ENCODE measurements at regions not wholly inside any gene's neighbourhood (a gene's known extent, or its start where the extent isn't known, plus 50 kb on each side); places are given as distances from the start of the nearest gene placed in this dataset.

GRCh38 chr4:144582105-144582850 lies 63.7 kb upstream of the HHIP start:
- no peak for DNase-seq
- Histone ChIP-seq H3K36me3 (ENCODE audit: control insufficient read depth in 3 of 3, insufficient read depth in 2 of 3, low read depth in 1 of 3, low read length in 3 of 3) (no peaks in the 10 kb centered on the region), H3K4me1 (ENCODE audit: control insufficient read depth in 3 of 3, insufficient read depth in 2 of 3, low read depth in 1 of 3, low read length in 2 of 3) (no peaks in the 10 kb centered on the region), H3K4me3 (ENCODE audit: low read depth in 1 of 3, low read length in 3 of 3) (no peak overlapping the region), H3K27me3 (ENCODE audit: control insufficient read depth in 3 of 3, insufficient read depth in 3 of 3, low read length in 3 of 3) (no peaks in the 10 kb centered on the region), H3K9me3 (ENCODE audit: control insufficient read depth in 2 of 2, insufficient read depth in 1 of 2, low read depth in 1 of 2, low read length in 1 of 2) (no peaks in the 10 kb centered on the region), H3K27ac (ENCODE audit: low read depth in 1 of 3, low read length in 2 of 3) (no peak overlapping the region)
- no peak for FAIRE-seq
- WGBS, 3 donors, result 61 to 74% (median 66%) methylated on average over 7 of the region's 7 CpGs

GRCh38 chr4:144582975-144583374 lies 63.0 kb upstream of the HHIP start:
- DNase-seq (peak; percentile 5 to 38), FAIRE-seq (no peak)
- H3K27me3 ChIP-seq (ENCODE audit: control insufficient read depth in 3 of 3, insufficient read depth in 3 of 3, low read length in 3 of 3), result no peaks in the 10 kb centered on the region
- 20 to 39% (median 37%) methylated on average over 3 of the region's 3 CpGs for WGBS, 3 donors
- H3K36me3 ChIP-seq (ENCODE audit: control insufficient read depth in 3 of 3, insufficient read depth in 2 of 3, low read depth in 1 of 3, low read length in 3 of 3), result no peaks in the 10 kb centered on the region
- no peak overlapping the region for H3K27ac ChIP-seq (ENCODE audit: low read depth in 1 of 3, low read length in 2 of 3)
- no peak overlapping the region for H3K4me3 ChIP-seq (ENCODE audit: low read depth in 1 of 3, low read length in 3 of 3)
- no peaks in the 10 kb centered on the region for H3K4me1 ChIP-seq (ENCODE audit: control insufficient read depth in 3 of 3, insufficient read depth in 2 of 3, low read depth in 1 of 3, low read length in 2 of 3)
- H3K9me3 ChIP-seq (ENCODE audit: control insufficient read depth in 2 of 2, insufficient read depth in 1 of 2, low read depth in 1 of 2, low read length in 1 of 2), result peaks cover 0 to 3% of the 10 kb centered on the region in 2 donors

- FAIRE-seq, result no peak
- Histone ChIP-seq H3K36me3 (ENCODE audit: control insufficient read depth in 3 of 3, insufficient read depth in 2 of 3, low read depth in 1 of 3, low read length in 3 of 3) (no peaks in the 10 kb centered on the region), H3K4me1 (ENCODE audit: control insufficient read depth in 3 of 3, insufficient read depth in 2 of 3, low read depth in 1 of 3, low read length in 2 of 3) (no peaks in the 10 kb centered on the region), H3K27ac (ENCODE audit: low read depth in 1 of 3, low read length in 2 of 3) (no peak overlapping the region), H3K4me3 (ENCODE audit: low read depth in 1 of 3, low read length in 3 of 3) (no peak overlapping the region), H3K9me3 (ENCODE audit: control insufficient read depth in 2 of 2, insufficient read depth in 1 of 2, low read depth in 1 of 2, low read length in 1 of 2) (peaks cover 0 to 3% of the 10 kb centered on the region in 2 donors), H3K27me3 (ENCODE audit: control insufficient read depth in 3 of 3, insufficient read depth in 3 of 3, low read length in 3 of 3) (no peaks in the 10 kb centered on the region)
- no peak for DNase-seq
These were observed 62.3 kb upstream of the HHIP start for GRCh38 chr4:144583658-144584057.

- Histone ChIP-seq H3K27ac (ENCODE audit: low read depth in 1 of 3, low read length in 2 of 3) (no peak overlapping the region), H3K27me3 (ENCODE audit: control insufficient read depth in 3 of 3, insufficient read depth in 3 of 3, low read length in 3 of 3) (no peaks in the 10 kb centered on the region), H3K4me1 (ENCODE audit: control insufficient read depth in 3 of 3, insufficient read depth in 2 of 3, low read depth in 1 of 3, low read length in 2 of 3) (no peaks in the 10 kb centered on the region), H3K36me3 (ENCODE audit: control insufficient read depth in 3 of 3, insufficient read depth in 2 of 3, low read depth in 1 of 3, low read length in 3 of 3) (no peaks in the 10 kb centered on the region), H3K9me3 (ENCODE audit: control insufficient read depth in 2 of 2, insufficient read depth in 1 of 2, low read depth in 1 of 2, low read length in 1 of 2) (peaks cover 0 to 3% of the 10 kb centered on the region in 2 donors), H3K4me3 (ENCODE audit: low read depth in 1 of 3, low read length in 3 of 3) (no peak overlapping the region)
- WGBS, 3 donors, result 69 to 74% (median 70%) methylated on average over 3 of the region's 3 CpGs
- FAIRE-seq, result no peak
- DNase-seq, result no peak
These were observed 61.5 kb upstream of the HHIP start for GRCh38 chr4:144584428-144584827.

GRCh38 chr4:144589512-144589911 lies 56.4 kb upstream of the HHIP start:
- no peaks in the 10 kb centered on the region for H3K36me3 ChIP-seq (ENCODE audit: control insufficient read depth in 3 of 3, insufficient read depth in 2 of 3, low read depth in 1 of 3, low read length in 3 of 3)
- no peak overlapping the region for H3K27ac ChIP-seq (ENCODE audit: low read depth in 1 of 3, low read length in 2 of 3)
- no peaks in the 10 kb centered on the region for H3K4me1 ChIP-seq (ENCODE audit: control insufficient read depth in 3 of 3, insufficient read depth in 2 of 3, low read depth in 1 of 3, low read length in 2 of 3)
- H3K4me3 ChIP-seq (ENCODE audit: low read depth in 1 of 3, low read length in 3 of 3), result no peak overlapping the region
- no peak for DNase-seq
- no peak for FAIRE-seq
- 58 to 79% (median 67%) methylated on average over 2 of the region's 2 CpGs for whole genome bisulfite sequencing, 3 donors
- H3K27me3 ChIP-seq (ENCODE audit: control insufficient read depth in 3 of 3, insufficient read depth in 3 of 3, low read length in 3 of 3), result no peaks in the 10 kb centered on the region
- H3K9me3 ChIP-seq (ENCODE audit: control insufficient read depth in 2 of 2, insufficient read depth in 1 of 2, low read depth in 1 of 2, low read length in 1 of 2), result peaks cover 0 to 3% of the 10 kb centered on the region in 2 donors

- Histone ChIP-seq H3K4me3 (ENCODE audit: low read depth in 1 of 3, low read length in 3 of 3) (no peak overlapping the region), H3K27me3 (ENCODE audit: control insufficient read depth in 3 of 3, insufficient read depth in 3 of 3, low read length in 3 of 3) (no peaks in the 10 kb centered on the region), H3K9me3 (ENCODE audit: control insufficient read depth in 2 of 2, insufficient read depth in 1 of 2, low read depth in 1 of 2, low read length in 1 of 2) (peaks cover 0 to 3% of the 10 kb centered on the region in 2 donors), H3K4me1 (ENCODE audit: control insufficient read depth in 3 of 3, insufficient read depth in 2 of 3, low read depth in 1 of 3, low read length in 2 of 3) (no peaks in the 10 kb centered on the region), H3K36me3 (ENCODE audit: control insufficient read depth in 3 of 3, insufficient read depth in 2 of 3, low read depth in 1 of 3, low read length in 3 of 3) (no peaks in the 10 kb centered on the region), H3K27ac (ENCODE audit: low read depth in 1 of 3, low read length in 2 of 3) (no peak overlapping the region)
- FAIRE-seq (no peak), DNase-seq (no peak)
- WGBS, 3 donors, result 79 to 97% (median 86%) methylated on average over 1 of the region's 1 CpG
These were observed 55.9 kb upstream of the HHIP start for GRCh38 chr4:144590020-144590419.

- Histone ChIP-seq H3K4me1 (ENCODE audit: control insufficient read depth in 3 of 3, insufficient read depth in 2 of 3, low read depth in 1 of 3, low read length in 2 of 3) (no peaks in the 10 kb centered on the region), H3K36me3 (ENCODE audit: control insufficient read depth in 3 of 3, insufficient read depth in 2 of 3, low read depth in 1 of 3, low read length in 3 of 3) (no peaks in the 10 kb centered on the region), H3K9me3 (ENCODE audit: control insufficient read depth in 2 of 2, insufficient read depth in 1 of 2, low read depth in 1 of 2, low read length in 1 of 2) (peaks cover 0 to 3% of the 10 kb centered on the region in 2 donors), H3K27me3 (ENCODE audit: control insufficient read depth in 3 of 3, insufficient read depth in 3 of 3, low read length in 3 of 3) (no peaks in the 10 kb centered on the region), H3K27ac (ENCODE audit: low read depth in 1 of 3, low read length in 2 of 3) (no peak overlapping the region), H3K4me3 (ENCODE audit: low read depth in 1 of 3, low read length in 3 of 3) (no peak overlapping the region)
- 25 to 30% (median 25%) methylated on average over 2 of the region's 2 CpGs for WGBS, 3 donors
- DNase-seq (peak in 1 of 2 donors; percentile 18), FAIRE-seq (no peak)
These were observed 54.6 kb upstream of the HHIP start for GRCh38 chr4:144591401-144591800.

- H3K27ac ChIP-seq (ENCODE audit: low read depth in 1 of 3, low read length in 2 of 3), result no peak overlapping the region
- H3K4me1 ChIP-seq (ENCODE audit: control insufficient read depth in 3 of 3, insufficient read depth in 2 of 3, low read depth in 1 of 3, low read length in 2 of 3), result no peaks in the 10 kb centered on the region
- H3K27me3 ChIP-seq (ENCODE audit: control insufficient read depth in 3 of 3, insufficient read depth in 3 of 3, low read length in 3 of 3), result no peaks in the 10 kb centered on the region
- H3K36me3 ChIP-seq (ENCODE audit: control insufficient read depth in 3 of 3, insufficient read depth in 2 of 3, low read depth in 1 of 3, low read length in 3 of 3), result no peaks in the 10 kb centered on the region
- H3K9me3 ChIP-seq (ENCODE audit: control insufficient read depth in 2 of 2, insufficient read depth in 1 of 2, low read depth in 1 of 2, low read length in 1 of 2), result peaks cover 0 to 3% of the 10 kb centered on the region in 2 donors
- WGBS, 3 donors, result 33 to 54% (median 44%) methylated on average over 2 of the region's 2 CpGs
- FAIRE-seq, result no peak
- DNase-seq, result no peak
- H3K4me3 ChIP-seq (ENCODE audit: low read depth in 1 of 3, low read length in 3 of 3), result no peak overlapping the region
These were observed 53.7 kb upstream of the HHIP start for GRCh38 chr4:144592264-144592663.

GRCh38 chr4:144594471-144594986 lies 51.4 kb upstream of the HHIP start:
- Histone ChIP-seq H3K27me3 (ENCODE audit: control insufficient read depth in 3 of 3, insufficient read depth in 3 of 3, low read length in 3 of 3) (no peaks in the 10 kb centered on the region), H3K9me3 (ENCODE audit: control insufficient read depth in 2 of 2, insufficient read depth in 1 of 2, low read depth in 1 of 2, low read length in 1 of 2) (no peaks in the 10 kb centered on the region), H3K4me3 (ENCODE audit: low read depth in 1 of 3, low read length in 3 of 3) (no peak overlapping the region), H3K4me1 (ENCODE audit: control insufficient read depth in 3 of 3, insufficient read depth in 2 of 3, low read depth in 1 of 3, low read length in 2 of 3) (no peaks in the 10 kb centered on the region), H3K27ac (ENCODE audit: low read depth in 1 of 3, low read length in 2 of 3) (no peak overlapping the region), H3K36me3 (ENCODE audit: control insufficient read depth in 3 of 3, insufficient read depth in 2 of 3, low read depth in 1 of 3, low read length in 3 of 3) (no peaks in the 10 kb centered on the region)
- no peak for DNase-seq
- WGBS, 3 donors, result 77 to 85% (median 82%) methylated on average over 1 of the region's 1 CpG
- FAIRE-seq, result no peak
